DND-41 (cell line): ENCODE measurements at regions not wholly inside any gene's neighbourhood (a gene's known extent, or its start where the extent isn't known, plus 50 kb on each side); places are given as distances from the start of the nearest gene placed in this dataset.
"Not testable (repeated sequence)": the region's sequence is repeated elsewhere in the genome, so short reads cannot be mapped to it uniquely, and the experiment has no call there.

Experiments
- ATAC-seq: fragments of 200-7000 bp; cut with Tn5 transposase; 3 replicates; pipeline ENCODE4 v1.9.1; 2021; ENCODE audit warnings: low read depth; ENCODE audit not compliant: insufficient read depth
- DNase-seq: peaks from one replicate; pipeline ENCODE4 v3.0.0-alpha.2; 2020
- H2AFZ ChIP-seq: 2 replicates; pipeline ENCODE4 v1.6.0; 2012; ENCODE audit warnings: low read depth, low read length
- H3K27ac ChIP-seq: 2 replicates; pipeline ENCODE4 v1.5.1; 2012; ENCODE audit warnings: low read length, inconsistent platforms
- H3K27me3 ChIP-seq: fragments of 200-600 bp; sonication (generic); 2 replicates; pipeline ENCODE4 v1.6.0; 2012; ENCODE audit warnings: low read length, mild to moderate bottlenecking, inconsistent platforms; ENCODE audit not compliant: insufficient read depth, poor library complexity
- H3K36me3 ChIP-seq: 2 replicates; pipeline ENCODE4 v1.5.1; 2012; ENCODE audit warnings: low read length, inconsistent platforms; ENCODE audit not compliant: insufficient read depth
- H3K4me1 ChIP-seq: 2 replicates; pipeline ENCODE4 v1.5.1; 2012; ENCODE audit warnings: mild to moderate bottlenecking, low read length; ENCODE audit not compliant: insufficient read depth
- H3K4me2 ChIP-seq: 2 replicates; pipeline ENCODE4 v1.6.0; 2012; ENCODE audit warnings: mild to moderate bottlenecking, moderate library complexity, low read length, inconsistent platforms; ENCODE audit not compliant: insufficient read depth
- H3K4me3 ChIP-seq, 2 experiments: fragments of 200-600 bp in 1 of 2; shearing (Covaris generic) in 1 of 2; 2 replicates each; pipeline ENCODE4 v1.5.1; 2012 to 2016; ENCODE audit warnings: inconsistent platforms in 2 of 2, low read length in 2 of 2, mild to moderate bottlenecking in 2 of 2, low read depth in 1 of 2, moderate library complexity in 1 of 2
- H3K79me2 ChIP-seq: 2 replicates; pipeline ENCODE4 v1.6.0; 2012; ENCODE audit warnings: low read length, inconsistent platforms; ENCODE audit not compliant: insufficient read depth
- H3K9ac ChIP-seq: 2 replicates; pipeline ENCODE4 v1.6.0; 2012; ENCODE audit warnings: low read depth, mild to moderate bottlenecking, inconsistent platforms, low read length, moderate library complexity
- H3K9me3 ChIP-seq: 2 replicates; pipeline ENCODE4 v1.5.1; 2012; ENCODE audit warnings: low read length, moderate library complexity, mild to moderate bottlenecking, inconsistent platforms; ENCODE audit not compliant: insufficient read depth, severe bottlenecking
- H4K20me1 ChIP-seq: 2 replicates; pipeline ENCODE4 v1.6.0; 2012; ENCODE audit warnings: low read length; ENCODE audit not compliant: insufficient read depth
- EZH2 ChIP-seq: IDR thresholded peaks from 3 replicates; pipeline ENCODE4 v1.6.1; 2012; ENCODE audit warnings: borderline replicate concordance, low read depth, mild to moderate bottlenecking, moderate library complexity, low read length, inconsistent platforms; ENCODE audit not compliant: severe bottlenecking
- TF ChIP-seq, protein P1 (sequence below): IDR thresholded peaks from 2 replicates; pipeline ENCODE4 v1.5.1; 2012; ENCODE audit warnings: borderline replicate concordance, low read length, moderate library complexity, mild to moderate bottlenecking; ENCODE audit not compliant: poor library complexity, severe bottlenecking; ENCODE audit errors: extremely low read depth

DNA sequence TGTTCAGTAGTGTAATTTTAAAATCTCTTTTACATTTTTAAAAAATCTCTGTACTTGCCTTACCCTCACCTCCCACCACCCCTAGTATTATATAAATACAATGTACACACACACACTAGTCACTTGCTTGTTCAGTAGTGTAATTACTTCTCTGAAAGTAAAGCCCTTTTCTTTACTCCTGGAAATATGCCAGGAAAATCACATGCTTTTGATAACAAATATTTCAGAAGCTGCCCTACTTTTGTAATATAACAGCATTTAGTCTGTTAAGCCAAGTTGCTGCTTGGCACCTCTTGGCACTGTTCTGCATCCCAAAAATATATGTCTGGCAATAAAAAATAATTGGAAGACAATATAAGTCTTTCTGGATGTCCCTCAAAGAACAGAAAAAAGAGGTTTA is 172.8 kb upstream of the APOOL start:
- Histone ChIP-seq H3K4me3 (no peak overlapping the region), H3K4me1 (no peaks in the 10 kb centered on the region), H3K27me3 (no peaks in the 10 kb centered on the region), H3K9me3 (no peaks in the 10 kb centered on the region), H3K27ac (no peak overlapping the region), H4K20me1 (no peaks in the 10 kb centered on the region), H3K9ac (no peak overlapping the region), H2AFZ (no peak overlapping the region), H3K79me2 (no peaks in the 10 kb centered on the region), H3K36me3 (no peaks in the 10 kb centered on the region), H3K4me2 (no peak overlapping the region)
- no peak for TF ChIP-seq EZH2
- TF ChIP-seq, protein P1, sequence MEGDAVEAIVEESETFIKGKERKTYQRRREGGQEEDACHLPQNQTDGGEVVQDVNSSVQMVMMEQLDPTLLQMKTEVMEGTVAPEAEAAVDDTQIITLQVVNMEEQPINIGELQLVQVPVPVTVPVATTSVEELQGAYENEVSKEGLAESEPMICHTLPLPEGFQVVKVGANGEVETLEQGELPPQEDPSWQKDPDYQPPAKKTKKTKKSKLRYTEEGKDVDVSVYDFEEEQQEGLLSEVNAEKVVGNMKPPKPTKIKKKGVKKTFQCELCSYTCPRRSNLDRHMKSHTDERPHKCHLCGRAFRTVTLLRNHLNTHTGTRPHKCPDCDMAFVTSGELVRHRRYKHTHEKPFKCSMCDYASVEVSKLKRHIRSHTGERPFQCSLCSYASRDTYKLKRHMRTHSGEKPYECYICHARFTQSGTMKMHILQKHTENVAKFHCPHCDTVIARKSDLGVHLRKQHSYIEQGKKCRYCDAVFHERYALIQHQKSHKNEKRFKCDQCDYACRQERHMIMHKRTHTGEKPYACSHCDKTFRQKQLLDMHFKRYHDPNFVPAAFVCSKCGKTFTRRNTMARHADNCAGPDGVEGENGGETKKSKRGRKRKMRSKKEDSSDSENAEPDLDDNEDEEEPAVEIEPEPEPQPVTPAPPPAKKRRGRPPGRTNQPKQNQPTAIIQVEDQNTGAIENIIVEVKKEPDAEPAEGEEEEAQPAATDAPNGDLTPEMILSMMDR = no peak
- DNase-seq (no peak), ATAC-seq (no peak)

DNA sequence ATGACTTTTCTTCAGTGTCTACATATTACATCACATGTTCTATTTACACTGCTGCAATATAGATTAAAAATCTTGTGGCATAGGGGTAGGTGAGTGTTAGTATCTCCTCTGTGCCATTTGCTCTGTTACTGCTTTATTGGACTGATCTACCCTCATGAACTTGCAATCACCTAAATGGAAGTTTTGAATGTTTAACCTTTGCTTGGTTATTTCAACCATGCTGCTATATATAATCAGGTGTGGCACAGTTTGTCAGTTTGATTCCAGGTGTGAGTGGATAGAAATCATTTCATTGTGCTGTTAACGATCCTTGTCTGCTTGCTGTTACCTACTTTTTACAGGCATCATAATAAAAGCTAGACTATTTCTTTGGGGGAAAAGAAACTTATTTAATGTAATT is 157.1 kb upstream of the APOOL start:
- not testable (repeated sequence) for H3K27me3 ChIP-seq, H3K4me1 ChIP-seq, DNase-seq, H3K9ac ChIP-seq, H3K9me3 ChIP-seq, H3K36me3 ChIP-seq, H3K27ac ChIP-seq, H3K4me3 ChIP-seq, H3K79me2 ChIP-seq, H2AFZ ChIP-seq, H3K4me2 ChIP-seq, H4K20me1 ChIP-seq, ATAC-seq

DNA sequence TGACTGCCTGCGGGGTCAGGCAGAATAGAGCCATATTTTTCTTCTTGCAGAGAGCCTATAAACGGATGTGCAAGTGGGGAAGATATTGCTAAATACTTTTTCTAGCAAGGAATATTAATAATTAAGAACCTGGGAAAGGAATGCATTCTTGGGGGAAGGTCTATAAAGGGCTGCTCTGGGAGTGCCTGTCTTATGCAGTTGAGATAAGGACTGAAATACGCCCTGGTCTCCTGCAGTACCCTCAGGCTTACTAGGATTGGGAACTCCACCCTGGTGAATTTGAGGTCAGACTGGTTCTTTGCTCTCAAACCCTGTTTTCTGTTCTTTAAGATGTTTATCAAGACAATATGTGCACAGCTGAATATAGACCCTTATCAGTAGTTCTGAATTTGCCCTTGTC is 152.5 kb upstream of the APOOL start:
- not testable (repeated sequence) for H3K9me3 ChIP-seq

DNA sequence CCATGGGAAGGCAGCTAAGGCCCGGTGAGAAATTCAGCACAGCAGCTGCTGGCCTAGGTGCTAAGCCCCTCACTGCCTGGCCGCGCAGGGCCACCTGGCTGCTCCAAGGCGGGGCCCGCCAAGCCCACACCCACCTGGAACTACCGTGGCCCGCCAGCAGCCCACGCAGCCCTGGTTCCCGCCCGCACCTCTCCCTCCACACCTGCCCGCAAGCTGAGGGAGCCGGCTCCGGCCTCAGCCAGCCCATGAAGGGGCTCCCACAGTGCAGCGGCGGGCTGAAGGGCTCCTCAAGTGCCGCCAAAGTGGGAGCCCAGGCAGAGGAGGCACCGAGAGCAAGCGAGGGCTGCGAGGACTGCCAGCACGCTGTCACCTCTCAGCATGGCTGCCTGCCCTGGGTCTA is 146.9 kb upstream of the APOOL start:
- DNase-seq, H3K27me3 ChIP-seq, H3K4me1 ChIP-seq, H3K79me2 ChIP-seq, H2AFZ ChIP-seq, ATAC-seq, H4K20me1 ChIP-seq, H3K4me2 ChIP-seq, H3K9me3 ChIP-seq, H3K27ac ChIP-seq, H3K36me3 ChIP-seq, H3K4me3 ChIP-seq, H3K9ac ChIP-seq: not testable (repeated sequence)

More for the DNA sequence above, 152.5 kb upstream of the APOOL start:
- H3K9ac ChIP-seq, H3K4me1 ChIP-seq, DNase-seq, H3K4me2 ChIP-seq, H4K20me1 ChIP-seq, H3K36me3 ChIP-seq, ATAC-seq, H3K79me2 ChIP-seq, H2AFZ ChIP-seq, H3K27ac ChIP-seq, H3K4me3 ChIP-seq, H3K27me3 ChIP-seq: not testable (repeated sequence)

DNA sequence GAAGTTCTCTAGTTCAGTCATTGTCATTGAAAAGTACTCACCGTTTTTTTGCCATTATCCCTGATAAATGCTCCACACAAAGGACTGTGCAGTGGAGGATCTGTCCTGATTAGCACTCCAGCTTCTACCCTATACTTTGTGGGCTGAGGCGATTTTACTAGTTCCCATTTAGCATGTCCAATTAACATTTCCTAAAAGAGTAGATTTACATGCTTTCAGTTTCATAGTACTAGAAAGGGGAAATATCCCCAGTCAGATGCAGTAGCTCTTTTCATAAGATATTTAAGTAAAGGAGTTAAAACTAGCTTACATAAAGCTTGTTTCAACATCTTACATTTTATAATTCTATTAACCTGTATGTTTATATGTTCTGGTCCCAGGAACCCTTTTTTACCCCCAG is 144.9 kb upstream of the APOOL start:
- not testable (repeated sequence) for H3K27ac ChIP-seq, H3K79me2 ChIP-seq, H3K9ac ChIP-seq, H2AFZ ChIP-seq, H3K27me3 ChIP-seq, ATAC-seq, H3K4me3 ChIP-seq, H3K4me1 ChIP-seq, H4K20me1 ChIP-seq, H3K4me2 ChIP-seq, H3K9me3 ChIP-seq, H3K36me3 ChIP-seq, DNase-seq
